Smooth muscle cell (in vitro differentiated cells): ENCODE measurements at regions not wholly inside any gene's neighbourhood (a gene's known extent, or its start where the extent isn't known, plus 50 kb on each side); places are given as distances from the start of the nearest gene placed in this dataset.

Experiments used
- DNase-seq: peaks from one replicate; lab custom pipeline; 2025; ENCODE audit not compliant: unreplicated experiment; lab: John Stamatoyannopoulos, UW
- H2AFZ ChIP-seq: fragments of 200-600 bp; sonication (generic); 2 replicates; pipeline ENCODE4 v1.6.0; 2016; ENCODE audit warnings: antibody characterized with exemption, low read depth, mild to moderate bottlenecking
- H3F3A ChIP-seq: fragments of 200-600 bp; sonication (generic); 2 replicates; pipeline ENCODE4 v1.6.0; 2017; ENCODE audit warnings: antibody characterized with exemption, low read depth
- H3K27ac ChIP-seq: fragments of 200-600 bp; sonication (generic); 2 replicates; pipeline ENCODE4 v1.5.1; 2016; ENCODE audit warnings: low read depth, mild to moderate bottlenecking
- H3K27me3 ChIP-seq: fragments of 200-600 bp; sonication (generic); 2 replicates; pipeline ENCODE4 v1.6.1; 2016; ENCODE audit warnings: low read depth, mild to moderate bottlenecking
- H3K36me3 ChIP-seq: fragments of 200-600 bp; sonication (generic); 2 replicates; pipeline ENCODE4 v1.5.1; 2016; ENCODE audit warnings: low read depth
- H3K4me1 ChIP-seq: fragments of 200-600 bp; sonication (generic); 2 replicates; pipeline ENCODE4 v1.5.1; 2016; ENCODE audit warnings: low read depth
- H3K4me2 ChIP-seq: fragments of 200-600 bp; sonication (generic); 2 replicates; pipeline ENCODE4 v1.6.0; 2016; ENCODE audit warnings: mild to moderate bottlenecking
- H3K4me3 ChIP-seq: fragments of 200-600 bp; sonication (generic); 2 replicates; pipeline ENCODE4 v1.5.1; 2016; ENCODE audit warnings: mild to moderate bottlenecking
- H3K79me2 ChIP-seq: fragments of 200-600 bp; sonication (generic); 2 replicates; pipeline ENCODE4 v1.6.0; 2016; ENCODE audit warnings: low read depth, mild to moderate bottlenecking
- H3K9ac ChIP-seq: fragments of 200-600 bp; sonication (generic); 2 replicates; pipeline ENCODE4 v1.6.0; 2016; ENCODE audit warnings: low read depth
- H3K9me3 ChIP-seq: fragments of 200-600 bp; sonication (generic); replicated peaks from 2 replicates; pipeline ENCODE4 v1.5.1; 2016; ENCODE audit warnings: low read depth
- H4K20me1 ChIP-seq: fragments of 200-600 bp; sonication (generic); 2 replicates; pipeline ENCODE4 v1.6.0; 2016; ENCODE audit warnings: low read depth
- WGBS: methylation state at CpG from one replicate; pipeline ENCODE4 v1.1.7; 2016; ENCODE audit warnings: low lambda C conversion rate; 5-methylcytosine and 5-hydroxymethylcytosine counted together
- TF ChIP-seq, protein P1 (sequence below): fragments of 200-600 bp; sonication (generic); IDR thresholded peaks from 2 replicates; pipeline ENCODE4 v1.5.1; 2017; ENCODE audit warnings: borderline replicate concordance, mild to moderate bottlenecking, antibody characterized with exemption; ENCODE audit not compliant: insufficient read depth, poor library complexity, severe bottlenecking

- H3K9me3 ChIP-seq = peaks cover 5% of the 10 kb centered on the region
- no peak overlapping the region for H3K4me2 ChIP-seq
- TF ChIP-seq, protein P1, sequence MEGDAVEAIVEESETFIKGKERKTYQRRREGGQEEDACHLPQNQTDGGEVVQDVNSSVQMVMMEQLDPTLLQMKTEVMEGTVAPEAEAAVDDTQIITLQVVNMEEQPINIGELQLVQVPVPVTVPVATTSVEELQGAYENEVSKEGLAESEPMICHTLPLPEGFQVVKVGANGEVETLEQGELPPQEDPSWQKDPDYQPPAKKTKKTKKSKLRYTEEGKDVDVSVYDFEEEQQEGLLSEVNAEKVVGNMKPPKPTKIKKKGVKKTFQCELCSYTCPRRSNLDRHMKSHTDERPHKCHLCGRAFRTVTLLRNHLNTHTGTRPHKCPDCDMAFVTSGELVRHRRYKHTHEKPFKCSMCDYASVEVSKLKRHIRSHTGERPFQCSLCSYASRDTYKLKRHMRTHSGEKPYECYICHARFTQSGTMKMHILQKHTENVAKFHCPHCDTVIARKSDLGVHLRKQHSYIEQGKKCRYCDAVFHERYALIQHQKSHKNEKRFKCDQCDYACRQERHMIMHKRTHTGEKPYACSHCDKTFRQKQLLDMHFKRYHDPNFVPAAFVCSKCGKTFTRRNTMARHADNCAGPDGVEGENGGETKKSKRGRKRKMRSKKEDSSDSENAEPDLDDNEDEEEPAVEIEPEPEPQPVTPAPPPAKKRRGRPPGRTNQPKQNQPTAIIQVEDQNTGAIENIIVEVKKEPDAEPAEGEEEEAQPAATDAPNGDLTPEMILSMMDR = no peak
- no peaks in the 10 kb centered on the region for H3K36me3 ChIP-seq
- no peak for DNase-seq
- no peaks in the 10 kb centered on the region for H3K27me3 ChIP-seq
- no peak overlapping the region for H3K9ac ChIP-seq
- H3K27ac ChIP-seq = no peak overlapping the region
- no peaks in the 10 kb centered on the region for H3F3A ChIP-seq
- H3K79me2 ChIP-seq = no peaks in the 10 kb centered on the region
- H4K20me1 ChIP-seq = no peaks in the 10 kb centered on the region
- WGBS = 78% methylated on average over 4 of the region's 4 CpGs
- H3K4me3 ChIP-seq = no peak overlapping the region
- no peaks in the 10 kb centered on the region for H3K4me1 ChIP-seq
- no peak overlapping the region for H2AFZ ChIP-seq
Observed at GRCh38 chr5:169394371-169394770, 93.4 kb upstream of the SLIT3 start.

- no peak overlapping the region for H3K4me2 ChIP-seq
- 94% methylated on average over 1 of the region's 1 CpG for WGBS
Observed at GRCh38 chr5:169393907-169394306, 93.0 kb upstream of the SLIT3 start.

DNA sequence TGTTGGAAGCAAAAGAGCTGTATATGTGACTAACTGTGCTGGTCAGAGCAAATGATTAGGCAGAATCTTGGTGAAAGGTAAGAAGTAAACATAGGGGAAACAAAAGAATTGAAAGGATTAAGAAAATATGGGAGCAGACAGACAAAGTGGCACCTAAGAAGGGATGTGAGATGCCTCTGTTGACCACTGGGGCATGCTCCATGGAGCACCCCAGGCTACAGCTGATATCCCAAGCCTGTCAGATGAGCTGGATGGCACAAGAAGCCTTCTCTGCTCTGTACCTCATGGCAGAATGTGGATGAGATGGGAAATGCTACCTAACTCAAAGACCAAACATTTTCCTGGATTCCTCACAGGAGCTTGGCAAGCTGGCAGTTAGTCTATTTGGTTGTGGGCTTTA is 89.3 kb upstream of the SLIT3 start:
- no peaks in the 10 kb centered on the region for H3K27me3 ChIP-seq
- H3K27ac ChIP-seq = no peak overlapping the region
- H3K4me3 ChIP-seq = no peak overlapping the region
- H4K20me1 ChIP-seq = no peaks in the 10 kb centered on the region
- no peaks in the 10 kb centered on the region for H3K36me3 ChIP-seq
- H3K9ac ChIP-seq = no peak overlapping the region
- H2AFZ ChIP-seq = no peak overlapping the region
- H3K79me2 ChIP-seq = no peaks in the 10 kb centered on the region
- H3K4me2 ChIP-seq = no peak overlapping the region
- TF ChIP-seq, protein P1 = no peak
- no peaks in the 10 kb centered on the region for H3F3A ChIP-seq
- no peaks in the 10 kb centered on the region for H3K4me1 ChIP-seq
- no peaks in the 10 kb centered on the region for H3K9me3 ChIP-seq
- DNase-seq = no peak

More at GRCh38 chr5:169393907-169394306, 93.0 kb upstream of the SLIT3 start:
- no peaks in the 10 kb centered on the region for H3K27me3 ChIP-seq
- H2AFZ ChIP-seq = no peak overlapping the region
- TF ChIP-seq, protein P1 = no peak
- H3K9me3 ChIP-seq = peaks cover 5% of the 10 kb centered on the region
- DNase-seq = no peak
- no peak overlapping the region for H3K9ac ChIP-seq
- H3K4me3 ChIP-seq = no peak overlapping the region
- no peaks in the 10 kb centered on the region for H3F3A ChIP-seq
- H3K4me1 ChIP-seq = no peaks in the 10 kb centered on the region
- no peaks in the 10 kb centered on the region for H4K20me1 ChIP-seq
- H3K79me2 ChIP-seq = no peaks in the 10 kb centered on the region
- no peak overlapping the region for H3K27ac ChIP-seq
- H3K36me3 ChIP-seq = no peaks in the 10 kb centered on the region

DNA sequence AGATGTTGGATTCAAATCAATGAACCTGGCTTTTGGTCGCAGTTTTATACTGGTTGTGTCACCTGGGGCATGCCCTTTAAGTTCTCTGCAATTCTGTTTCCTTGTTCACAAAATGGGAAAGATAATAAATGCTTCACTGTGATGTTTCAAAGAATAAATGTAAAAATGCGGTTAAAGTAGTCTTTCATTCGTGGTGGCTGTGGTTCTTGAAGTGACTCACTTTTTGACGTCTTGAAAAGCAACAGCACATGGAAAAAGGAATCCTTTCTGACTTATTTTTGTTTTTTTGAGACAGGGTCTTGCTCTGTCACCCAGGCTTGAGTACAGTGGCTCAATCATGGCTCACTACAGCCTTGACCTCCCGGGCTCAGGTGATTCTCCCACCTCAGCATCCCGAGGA is 88.4 kb upstream of the SLIT3 start:
- no peak for DNase-seq
- no peak overlapping the region for H3K27ac ChIP-seq

More for the DNA sequence above, 88.4 kb upstream of the SLIT3 start:
- Histone ChIP-seq H3K36me3 (no peaks in the 10 kb centered on the region), H3K4me1 (no peaks in the 10 kb centered on the region), H4K20me1 (no peaks in the 10 kb centered on the region), H3K4me2 (no peak overlapping the region), H3K9ac (no peak overlapping the region), H3K9me3 (no peaks in the 10 kb centered on the region), H3K27me3 (no peaks in the 10 kb centered on the region), H3K4me3 (no peak overlapping the region), H3F3A (no peaks in the 10 kb centered on the region), H2AFZ (no peak overlapping the region), H3K79me2 (no peaks in the 10 kb centered on the region)
- TF ChIP-seq, protein P1 = no peak
- WGBS = 63% methylated on average over 6 of the region's 6 CpGs
